SK-N-SH (cell line): ENCODE measurements at regions not wholly inside any gene's neighbourhood (a gene's known extent, or its start where the extent isn't known, plus 50 kb on each side); places are given as distances from the start of the nearest gene placed in this dataset.

Source experiments
- CTCF ChIA-PET: fragments of 300-600, 350-600 bp; formaldehyde crosslinking; extraction: SDS; loops from one replicate; lab custom pipeline; 2021; lab: Yijun Ruan, JAX
- POLR2A ChIA-PET: fragments of 350-600 bp; sonication (Branson Sonifier 250); formaldehyde crosslinking; extraction: SDS; loops from one replicate; lab custom pipeline; 2020; ENCODE audit warnings: antibody characterized with exemption, inconsistent platforms; lab: Yijun Ruan, JAX
- DNase-seq: peaks from one replicate; pipeline ENCODE4 v3.0.0; 2012
- H2AFZ ChIP-seq: fragments of 200-600 bp; sonication (generic); 2 replicates; pipeline ENCODE4 v1.8.1; 2016; ENCODE audit warnings: antibody characterized with exemption, mild to moderate bottlenecking, low read depth
- H3F3A ChIP-seq: fragments of 200-600 bp; sonication (generic); replicated peaks from 2 replicates; pipeline ENCODE3; 2016; ENCODE audit warnings: antibody characterized with exemption, mild to moderate bottlenecking; ENCODE audit not compliant: insufficient read depth
- H3K27ac ChIP-seq, 2 experiments: fragments of 200-500 bp in 1 of 2; fragments of 200-600 bp in 1 of 2; sonication (Bioruptor generic) in 1 of 2; sonication (generic), shearing (Covaris generic) in 1 of 2; 2 replicates each; pipeline versions ENCODE4 v1.5.1 to v1.6.1; 2014 to 2016; ENCODE audit warnings: low read depth in 2 of 2, inconsistent platforms in 1 of 2, low read length in 1 of 2, mild to moderate bottlenecking in 1 of 2, mixed read lengths in 1 of 2
- H3K27me3 ChIP-seq: fragments of 200-600 bp; sonication (generic), shearing (Covaris generic); 2 replicates; pipeline ENCODE4 v1.6.1; 2016; ENCODE audit warnings: mixed run types; ENCODE audit not compliant: insufficient read depth
- H3K36me3 ChIP-seq, 2 experiments: fragments of 200-500 bp in 1 of 2; fragments of 200-600 bp in 1 of 2; sonication (Bioruptor generic) in 1 of 2; sonication (generic) in 1 of 2; replicated peaks in 1 of 2; 2 replicates each; pipeline versions ENCODE3 to v1.5.1; 2014 to 2016; ENCODE audit warnings: low read length in 1 of 2, mild to moderate bottlenecking in 1 of 2; ENCODE audit not compliant: insufficient read depth in 2 of 2, control insufficient read depth in 1 of 2
- H3K4me1 ChIP-seq, 2 experiments: fragments of 200-500 bp in 1 of 2; fragments of 200-600 bp in 1 of 2; sonication (Bioruptor generic) in 1 of 2; sonication (generic), shearing (Covaris generic) in 1 of 2; 2 replicates each; pipeline versions ENCODE4 v1.5.1 to v1.6.1; 2014 to 2016; ENCODE audit warnings: low read depth in 1 of 2, low read length in 1 of 2, mixed run types in 1 of 2; ENCODE audit not compliant: insufficient read depth in 2 of 2, control insufficient read depth in 1 of 2
- H3K4me2 ChIP-seq: fragments of 200-600 bp; sonication (generic), shearing (Covaris generic); 2 replicates; pipeline ENCODE4 v1.6.1; 2017; ENCODE audit warnings: mixed run types
- H3K4me3 ChIP-seq, 2 experiments: fragments of 200-500 bp in 1 of 2; fragments of 200-600 bp in 1 of 2; sonication (Bioruptor generic) in 1 of 2; sonication (generic), shearing (Covaris generic) in 1 of 2; 2 replicates each; pipeline versions ENCODE4 v1.5.1 to v1.8.1; 2014 to 2016; ENCODE audit warnings: low read depth in 2 of 2, inconsistent platforms in 1 of 2, low read length in 1 of 2, mild to moderate bottlenecking in 1 of 2, mixed read lengths in 1 of 2, moderate library complexity in 1 of 2
- H3K79me2 ChIP-seq: fragments of 200-600 bp; sonication (generic); 2 replicates; pipeline ENCODE4 v1.8.1; 2017; ENCODE audit warnings: mild to moderate bottlenecking; ENCODE audit not compliant: insufficient read depth
- H3K9ac ChIP-seq: fragments of 200-600 bp; sonication (generic); 2 replicates; pipeline ENCODE4 v1.6.1; 2017; ENCODE audit warnings: mixed run types
- H3K9me2 ChIP-seq: fragments of 200-600 bp; sonication (generic); 2 replicates; pipeline ENCODE4 v1.6.1; 2017; ENCODE audit warnings: mixed run types
- H3K9me3 ChIP-seq: fragments of 200-600 bp; sonication (generic); 2 replicates; pipeline ENCODE4 v1.6.1; 2017; ENCODE audit warnings: mixed run types, mild to moderate bottlenecking, moderate library complexity
- H4K20me1 ChIP-seq: fragments of 200-600 bp; sonication (generic); 2 replicates; pipeline ENCODE4 v1.6.1; 2017; ENCODE audit warnings: mild to moderate bottlenecking, mixed run types; ENCODE audit not compliant: insufficient read depth
- CHD2 ChIP-seq: fragments of 150-350 bp; IDR thresholded peaks from 2 replicates; pipeline ENCODE4 v1.6.1; 2018; ENCODE audit warnings: low read length; ENCODE audit not compliant: partially characterized antibody
- ELF1 ChIP-seq: IDR thresholded peaks from 2 replicates; pipeline ENCODE4 v1.4.0; 2012
- EP300 ChIP-seq, 2 experiments: IDR thresholded peaks; 2 replicates each; pipeline versions ENCODE4 v1.4.0 to v1.6.1; 2012; ENCODE audit warnings: borderline replicate concordance in 1 of 2, low read depth in 1 of 2, low read length in 1 of 2
- FOXJ3 ChIP-seq: sonication (generic); formaldehyde crosslinking; IDR thresholded peaks from 2 replicates; pipeline ENCODE4 v1.5.1; 2020; ENCODE audit warnings: mild to moderate bottlenecking, missing genetic modification reagents
- FOXM1 ChIP-seq: IDR thresholded peaks from 2 replicates; pipeline ENCODE4 v1.4.0; 2012; ENCODE audit warnings: low read depth, mild to moderate bottlenecking
- GABPA ChIP-seq: IDR thresholded peaks from 2 replicates; pipeline ENCODE4 v1.4.0; 2012; ENCODE audit warnings: low read depth, mild to moderate bottlenecking
- GATA2 ChIP-seq: sonication (generic); formaldehyde crosslinking; IDR thresholded peaks from 2 replicates; pipeline ENCODE4 v1.5.0; 2020; ENCODE audit warnings: mild to moderate bottlenecking, missing genetic modification reagents
- IRF3 ChIP-seq: fragments of 150-350 bp; IDR thresholded peaks from 2 replicates; pipeline ENCODE4 v1.6.1; 2016; ENCODE audit warnings: mild to moderate bottlenecking, low read depth, low read length
- MEF2A ChIP-seq: IDR thresholded peaks from 2 replicates; pipeline ENCODE4 v1.4.0; 2012; ENCODE audit warnings: low read depth, borderline replicate concordance
- NRF1 ChIP-seq: IDR thresholded peaks from 2 replicates; pipeline ENCODE4 v1.6.1; 2012; ENCODE audit warnings: low read depth, mild to moderate bottlenecking, low read length
- PBX3 ChIP-seq: IDR thresholded peaks from 2 replicates; pipeline ENCODE4; 2012
- RCOR1 ChIP-seq: fragments of 150-350 bp; IDR thresholded peaks from 2 replicates; pipeline ENCODE4 v1.6.1; 2017; ENCODE audit warnings: antibody characterized with exemption, low read length
- RXRA ChIP-seq: IDR thresholded peaks from 2 replicates; pipeline ENCODE4 v1.4.0; 2012; ENCODE audit warnings: low read depth, mild to moderate bottlenecking, borderline replicate concordance
- TCF12 ChIP-seq: IDR thresholded peaks from 2 replicates; pipeline ENCODE4 v1.4.0; 2012
- TEAD4 ChIP-seq: IDR thresholded peaks from 2 replicates; pipeline ENCODE4 v1.4.0; 2012; ENCODE audit warnings: mild to moderate bottlenecking, borderline replicate concordance; ENCODE audit not compliant: insufficient read depth
- USF1 ChIP-seq: IDR thresholded peaks from 2 replicates; pipeline ENCODE4 v1.4.0; 2012; ENCODE audit warnings: low read depth, borderline replicate concordance
- USF2 ChIP-seq: fragments of 150-350 bp; IDR thresholded peaks from 2 replicates; pipeline ENCODE4 v1.6.1; 2017; ENCODE audit warnings: antibody characterized with exemption, low read length, low read depth, borderline replicate concordance
- YY1 ChIP-seq: IDR thresholded peaks from 2 replicates; pipeline ENCODE4 v1.4.0; 2012; ENCODE audit warnings: low read depth, mild to moderate bottlenecking
- WGBS: methylation state at CpG from one replicate; pipeline ENCODE4 v1.1.6; 2017; ENCODE audit warnings: low lambda C conversion rate; 5-methylcytosine and 5-hydroxymethylcytosine counted together

GRCh38 chr21:32908534-32908933 is 117.2 kb upstream of the OLIG2 start:
- DNase-seq = no peak
- H3K4me1 ChIP-seq = no peaks in the 10 kb centered on the region
- TF ChIP-seq GATA2 (CRISPR knock-in tag) (no peak), TEAD4 (no peak), RCOR1 (no peak), RXRA (no peak), EP300 (IDR thresholded peaks at IDR 0.05; ENCODE audit: borderline replicate concordance in 1 of 2, low read depth in 1 of 2, low read length in 1 of 2) (no peak), ELF1 (no peak), FOXM1 (no peak), USF1 (no peak), MEF2A (no peak), USF2 (no peak), YY1 (no peak), GABPA (no peak), PBX3 (no peak), IRF3 (no peak), TCF12 (no peak), CHD2 (no peak), NRF1 (no peak), FOXJ3 (CRISPR knock-in tag) (no peak)

More at GRCh38 chr21:32908534-32908933, 117.2 kb upstream of the OLIG2 start:
- no peak overlapping the region for H2AFZ ChIP-seq
- ChIA-PET POLR2A (no interaction called here), CTCF (interaction anchor here (1.5 kb wide), 1 partner anchor 288 kb away, joined by 4 read pairs; no protein-coding TSS in a partner anchor)
- no peaks in the 10 kb centered on the region for H4K20me1 ChIP-seq
- no peaks in the 10 kb centered on the region for H3K9me2 ChIP-seq
- no peaks in the 10 kb centered on the region for H3K9me3 ChIP-seq
- H3K9ac ChIP-seq = no peak overlapping the region
- H3F3A ChIP-seq = no peaks in the 10 kb centered on the region
- H3K4me2 ChIP-seq = no peak overlapping the region
- 0% methylated on average over 3 of the region's 3 CpGs for WGBS
- no peak overlapping the region for H3K27ac ChIP-seq
- H3K4me3 ChIP-seq = no peak overlapping the region
- no peaks in the 10 kb centered on the region for H3K36me3 ChIP-seq
- peaks cover 17% of the 10 kb centered on the region; the same call in 1 of the 2 replicates for H3K27me3 ChIP-seq
- no peaks in the 10 kb centered on the region for H3K79me2 ChIP-seq
